AG09319 (cell line): ENCODE measurements at regions not wholly inside any gene's neighbourhood (a gene's known extent, or its start where the extent isn't known, plus 50 kb on each side); places are given as distances from the start of the nearest gene placed in this dataset.

ENCODE experiments used
- DNase-seq: peaks from one replicate; pipeline ENCODE4 v3.0.0-alpha.2; 2010; ENCODE audit warnings: low read depth; ENCODE audit errors: extremely low read depth
- CTCF ChIP-seq: IDR thresholded peaks from 2 replicates; pipeline ENCODE4 v1.5.1; 2011; ENCODE audit warnings: low read depth, mild to moderate bottlenecking, inconsistent platforms, low read length, moderate library complexity

- no peak for TF ChIP-seq CTCF
- no peak for DNase-seq
These were observed 77.9 kb downstream of the TENT5C start for GRCh38 chr1:117683571-117684285.

- no peak; the same call in 1 of the 2 replicates for TF ChIP-seq CTCF
- DNase-seq, result no peak
These were observed 80.3 kb downstream of the TENT5C start for GRCh38 chr1:117685936-117686806.

GRCh38 chr1:117686907-117687306, 81.1 kb downstream of the TENT5C start:
- no peak for TF ChIP-seq CTCF
- DNase-seq, result no peak

GRCh38 chr1:117689997-117690625, 84.3 kb downstream of the TENT5C start:
- no peak for TF ChIP-seq CTCF
- no peak for DNase-seq

- TF ChIP-seq CTCF, result no peak
- DNase-seq, result no peak
These were observed 86.1 kb downstream of the TENT5C start for GRCh38 chr1:117691942-117692341.

- TF ChIP-seq CTCF, result no peak
- DNase-seq, result no peak
These were observed 88.7 kb downstream of the TENT5C start for GRCh38 chr1:117694543-117694942.
